ENCODE measurements at regions not wholly inside any gene's neighbourhood (a gene's known extent, or its start where the extent isn't known, plus 50 kb on each side); places are given as distances from the start of the nearest gene placed in this dataset.

DNA sequence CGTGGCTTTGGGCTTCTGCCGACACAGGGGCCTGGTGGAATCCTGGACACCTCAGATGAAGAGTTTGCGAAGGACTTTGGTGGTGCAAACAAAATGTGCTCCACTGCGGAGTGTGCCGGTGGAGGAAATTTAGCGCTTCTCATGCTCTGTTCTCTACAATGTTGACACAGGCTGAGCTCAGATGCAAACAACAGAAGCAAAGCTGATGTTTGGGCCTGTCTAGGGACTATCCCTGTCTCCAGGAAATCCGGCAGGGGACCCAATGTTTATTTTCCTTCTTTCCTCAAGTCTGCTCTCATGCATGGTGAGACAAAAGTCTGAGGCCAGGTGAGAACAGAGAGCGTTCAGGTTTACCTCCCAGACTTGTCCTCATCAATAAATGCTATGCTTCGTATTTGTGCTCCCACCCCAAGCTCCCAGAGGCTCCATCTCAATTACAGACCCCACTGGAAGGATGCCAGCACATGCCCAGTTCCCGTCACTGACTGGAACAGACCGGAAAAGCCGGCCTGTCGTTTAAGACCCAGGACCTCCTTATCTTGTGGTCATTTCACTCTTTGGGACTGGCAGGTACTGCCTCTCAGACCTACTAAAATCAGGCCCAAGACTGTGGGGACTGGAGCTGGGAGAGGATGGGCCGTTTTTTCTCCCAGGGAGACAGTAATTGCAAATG is 105.7 kb upstream of the B3GAT1 start:
- no peaks in the 10 kb centered on the region for H3K36me3 Mint-ChIP-seq (ENCODE audit: low read depth)
- H3K9me3 Mint-ChIP-seq = no peaks in the 10 kb centered on the region
- no peaks in the 10 kb centered on the region for H3K27me3 Mint-ChIP-seq (ENCODE audit: insufficient read depth)
- DNase-seq (ENCODE audit: low spot score) = no peak
- intact Hi-C loops (cut with micrococcal nuclease) = no loop called here
- H3K27ac Mint-ChIP-seq = no peak overlapping the region
- H3K4me3 Mint-ChIP-seq = no peak overlapping the region
- H3K4me1 Mint-ChIP-seq (ENCODE audit: low read depth) = no peaks in the 10 kb centered on the region

- Mint-ChIP-seq H3K36me3 (ENCODE audit: low read depth) (no peaks in the 10 kb centered on the region), H3K4me3 (no peak overlapping the region), H3K27ac (no peak overlapping the region), H3K27me3 (ENCODE audit: insufficient read depth) (no peaks in the 10 kb centered on the region), H3K9me3 (no peaks in the 10 kb centered on the region), H3K4me1 (ENCODE audit: low read depth) (no peaks in the 10 kb centered on the region)
- intact Hi-C loops (cut with micrococcal nuclease) = no loop called here
- DNase-seq (ENCODE audit: low spot score) = no peak
Measured at GRCh38 chr11:134517115-134517514, 105.1 kb upstream of the B3GAT1 start.

DNA sequence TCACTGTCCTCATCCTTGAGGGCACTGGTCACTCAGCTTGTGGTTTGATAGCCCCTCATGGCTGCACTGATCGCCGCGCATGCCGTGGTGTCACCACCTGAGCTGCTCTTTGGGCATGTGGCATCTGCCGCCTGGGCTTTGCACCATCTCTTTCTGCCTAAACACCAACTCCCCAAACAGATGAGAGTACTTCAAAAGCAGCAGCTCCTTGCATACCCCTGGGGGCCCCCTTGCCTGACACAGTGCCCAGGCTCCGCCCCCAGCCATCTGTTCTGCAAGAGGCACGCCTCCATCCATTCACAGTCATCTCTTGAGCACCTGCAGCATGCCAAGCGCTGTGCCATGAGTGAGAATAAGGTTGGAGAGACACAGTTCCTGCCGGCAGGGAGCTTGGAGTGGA is 104.5 kb upstream of the B3GAT1 start:
- Mint-ChIP-seq H3K27me3 (ENCODE audit: insufficient read depth) (no peaks in the 10 kb centered on the region), H3K36me3 (ENCODE audit: low read depth) (no peaks in the 10 kb centered on the region), H3K4me3 (no peak overlapping the region), H3K4me1 (ENCODE audit: low read depth) (no peaks in the 10 kb centered on the region), H3K9me3 (no peaks in the 10 kb centered on the region), H3K27ac (no peak overlapping the region)
- no peak for DNase-seq (ENCODE audit: low spot score)
- intact Hi-C loops (cut with micrococcal nuclease) = no loop called here

- DNase-seq (ENCODE audit: low spot score) = no peak
- intact Hi-C loops (cut with micrococcal nuclease) = no loop called here
- Mint-ChIP-seq H3K27me3 (ENCODE audit: insufficient read depth) (no peaks in the 10 kb centered on the region), H3K9me3 (no peaks in the 10 kb centered on the region), H3K4me3 (no peak overlapping the region), H3K27ac (no peak overlapping the region), H3K4me1 (ENCODE audit: low read depth) (no peaks in the 10 kb centered on the region), H3K36me3 (ENCODE audit: low read depth) (no peaks in the 10 kb centered on the region)
Measured at GRCh38 chr11:134515081-134515960, 103.3 kb upstream of the B3GAT1 start.

- Mint-ChIP-seq H3K27ac (no peak overlapping the region), H3K36me3 (ENCODE audit: low read depth) (no peaks in the 10 kb centered on the region), H3K4me3 (no peak overlapping the region), H3K4me1 (ENCODE audit: low read depth) (no peaks in the 10 kb centered on the region), H3K9me3 (no peaks in the 10 kb centered on the region), H3K27me3 (ENCODE audit: insufficient read depth) (no peaks in the 10 kb centered on the region)
- intact Hi-C loops (cut with micrococcal nuclease) = no loop called here
- DNase-seq (ENCODE audit: low spot score) = no peak
Measured at GRCh38 chr11:134514354-134514951, 102.4 kb upstream of the B3GAT1 start.

DNA sequence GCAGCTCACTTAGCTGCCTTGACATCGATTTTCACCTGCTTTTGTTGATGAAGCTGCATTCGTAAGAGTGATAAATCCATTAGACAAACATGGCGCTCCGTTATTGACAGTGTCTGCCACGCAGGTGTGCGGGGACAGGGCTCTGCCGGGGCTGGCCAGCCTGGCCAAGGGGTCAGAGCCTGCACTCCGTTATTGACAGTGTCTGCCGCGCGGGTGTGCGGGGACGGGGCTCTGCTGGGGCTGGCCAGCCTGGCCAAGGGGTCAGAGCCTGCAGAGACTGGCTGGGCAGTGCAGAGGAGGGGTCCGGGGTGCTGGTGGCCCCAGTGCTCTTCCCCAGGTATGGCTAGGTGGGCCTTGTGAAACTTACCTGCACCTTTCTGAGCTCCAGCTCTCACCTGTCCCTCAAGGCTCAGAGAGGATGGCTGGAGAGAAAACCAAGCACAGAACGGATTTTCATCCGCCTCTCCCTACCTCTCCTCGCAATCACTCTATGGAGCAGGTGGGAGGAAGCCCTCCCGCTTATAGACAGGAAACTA is 101.6 kb upstream of the B3GAT1 start:
- no peak overlapping the region for H3K4me3 Mint-ChIP-seq
- no peaks in the 10 kb centered on the region for H3K36me3 Mint-ChIP-seq (ENCODE audit: low read depth)

GRCh38 chr11:134512571-134513538 is 100.8 kb upstream of the B3GAT1 start:
- no peak overlapping the region for H3K4me3 Mint-ChIP-seq
- no peaks in the 10 kb centered on the region for H3K9me3 Mint-ChIP-seq
- intact Hi-C loops (cut with micrococcal nuclease) = no loop called here
- DNase-seq (ENCODE audit: low spot score) = no peak
- H3K27me3 Mint-ChIP-seq (ENCODE audit: insufficient read depth) = no peaks in the 10 kb centered on the region
- H3K36me3 Mint-ChIP-seq (ENCODE audit: low read depth) = no peaks in the 10 kb centered on the region
- no peak overlapping the region for H3K27ac Mint-ChIP-seq
- no peaks in the 10 kb centered on the region for H3K4me1 Mint-ChIP-seq (ENCODE audit: low read depth)

More for the DNA sequence above, 101.6 kb upstream of the B3GAT1 start:
- intact Hi-C loops (cut with micrococcal nuclease) = no loop called here
- no peaks in the 10 kb centered on the region for H3K27me3 Mint-ChIP-seq (ENCODE audit: insufficient read depth)
- no peak overlapping the region for H3K27ac Mint-ChIP-seq
- no peaks in the 10 kb centered on the region for H3K4me1 Mint-ChIP-seq (ENCODE audit: low read depth)
- H3K9me3 Mint-ChIP-seq = no peaks in the 10 kb centered on the region
- DNase-seq (ENCODE audit: low spot score) = no peak

DNA sequence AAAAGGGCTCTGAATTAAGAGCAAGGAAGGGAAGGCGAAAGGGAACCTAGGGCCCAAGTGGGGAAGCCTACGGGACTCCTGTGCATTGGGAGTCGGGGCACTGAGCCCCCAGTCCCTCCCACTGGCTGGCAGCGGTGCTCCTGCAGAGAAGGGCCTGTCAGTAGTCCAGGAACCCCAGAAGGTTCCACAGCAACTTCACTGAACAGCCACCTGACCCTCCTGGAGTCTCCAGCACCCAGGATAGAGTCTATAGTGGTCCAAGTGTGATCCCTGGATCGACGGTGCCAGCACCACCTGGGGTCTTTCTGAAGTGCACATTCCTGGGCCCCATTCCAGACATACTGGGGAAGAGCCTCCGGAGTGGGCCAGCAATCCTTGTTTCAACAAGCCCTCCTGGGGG is 100.0 kb upstream of the B3GAT1 start:
- Mint-ChIP-seq H3K4me1 (ENCODE audit: low read depth) (no peaks in the 10 kb centered on the region), H3K9me3 (no peaks in the 10 kb centered on the region), H3K27ac (no peak overlapping the region), H3K4me3 (no peak overlapping the region), H3K36me3 (ENCODE audit: low read depth) (no peaks in the 10 kb centered on the region), H3K27me3 (ENCODE audit: insufficient read depth) (no peaks in the 10 kb centered on the region)
- intact Hi-C loops (cut with micrococcal nuclease) = no loop called here
- DNase-seq (ENCODE audit: low spot score) = no peak

GRCh38 chr11:134511255-134511654 is 99.2 kb upstream of the B3GAT1 start:
- intact Hi-C loops (cut with micrococcal nuclease) = no loop called here
- Mint-ChIP-seq H3K27me3 (ENCODE audit: insufficient read depth) (no peaks in the 10 kb centered on the region), H3K36me3 (ENCODE audit: low read depth) (no peaks in the 10 kb centered on the region), H3K27ac (no peak overlapping the region), H3K9me3 (no peaks in the 10 kb centered on the region), H3K4me1 (ENCODE audit: low read depth) (no peaks in the 10 kb centered on the region), H3K4me3 (no peak overlapping the region)
- DNase-seq (ENCODE audit: low spot score) = no peak

GRCh38 chr11:134510233-134511040 is 98.4 kb upstream of the B3GAT1 start:
- no peak for DNase-seq (ENCODE audit: low spot score)
- no peaks in the 10 kb centered on the region for H3K27me3 Mint-ChIP-seq (ENCODE audit: insufficient read depth)
- no peak overlapping the region for H3K4me3 Mint-ChIP-seq
- H3K9me3 Mint-ChIP-seq = no peaks in the 10 kb centered on the region
- intact Hi-C loops (cut with micrococcal nuclease) = no loop called here
- no peaks in the 10 kb centered on the region for H3K4me1 Mint-ChIP-seq (ENCODE audit: low read depth)
- H3K27ac Mint-ChIP-seq = no peak overlapping the region
- no peaks in the 10 kb centered on the region for H3K36me3 Mint-ChIP-seq (ENCODE audit: low read depth)

GRCh38 chr11:134509381-134510232 is 97.6 kb upstream of the B3GAT1 start:
- H3K36me3 Mint-ChIP-seq (ENCODE audit: low read depth) = no peaks in the 10 kb centered on the region
- H3K4me3 Mint-ChIP-seq = no peak overlapping the region
- no peaks in the 10 kb centered on the region for H3K27me3 Mint-ChIP-seq (ENCODE audit: insufficient read depth)
- intact Hi-C loops (cut with micrococcal nuclease) = no loop called here
- DNase-seq (ENCODE audit: low spot score) = no peak
- H3K27ac Mint-ChIP-seq = no peak overlapping the region
- H3K9me3 Mint-ChIP-seq = no peaks in the 10 kb centered on the region
- H3K4me1 Mint-ChIP-seq (ENCODE audit: low read depth) = no peaks in the 10 kb centered on the region
